Motor neuron (in vitro differentiated cells): ENCODE measurements at regions not wholly inside any gene's neighbourhood (a gene's known extent, or its start where the extent isn't known, plus 50 kb on each side); places are given as distances from the start of the nearest gene placed in this dataset.
A peak's percentile ranks its signal among the peaks of the same experiment; 100 is the strongest.
"Not testable (repeated sequence)": the region's sequence is repeated elsewhere in the genome, so short reads cannot be mapped to it uniquely, and the experiment has no call there.

Source experiments
- ATAC-seq, 8 experiments: fragments of 200-7000 bp; cut with Tn5 transposase; replicated peaks in 6 of 8; 2 replicates each; pipeline ENCODE4 v1.8.0; 2021; ENCODE audit warnings: mild to moderate bottlenecking in 8 of 8, moderate library complexity in 8 of 8
- H3K27ac ChIP-seq, 2 donors: fragments of 250-450 bp; sonication (Bioruptor Pico); 2 replicates each; pipeline ENCODE4 v1.9.0; 2021; ENCODE audit warnings: antibody characterized with exemption in 2 of 2, mild to moderate bottlenecking in 2 of 2, moderate library complexity in 1 of 2
- H3K4me1 ChIP-seq, 2 donors: fragments of 250-450 bp; sonication (Bioruptor Pico); replicated peaks in 1 of 2; 2 replicates each; pipeline ENCODE4 v1.6.1; 2021; ENCODE audit warnings: antibody characterized with exemption in 2 of 2, mild to moderate bottlenecking in 2 of 2, moderate library complexity in 1 of 2
- H3K4me3 ChIP-seq, 5 donors: fragments of 250-450 bp; sonication (Bioruptor Pico); 2 replicates each; pipeline ENCODE4 v1.9.0; 2021; ENCODE audit warnings: antibody characterized with exemption in 5 of 5, mild to moderate bottlenecking in 5 of 5, moderate library complexity in 4 of 5
- WGBS, 10 experiments: fragments of 450-650 bp; shearing (Covaris generic); methylation state at CpG; one replicate each; pipeline ENCODE4 v1.0.0; 2022; 5-methylcytosine and 5-hydroxymethylcytosine counted together
- in situ Hi-C, 9 experiments: fragments of 400-800 bp; cut with MboI; loops; one replicate each; pipeline ENCODE4 v1.15.0; 2021; ENCODE audit warnings: low sequenced_read_pairs in 9 of 9, low pct_unique_long_range_greater_than_20kb in 2 of 9; ENCODE audit not compliant: unreplicated experiment in 9 of 9

GRCh38 chr3:89714237-89714636 lies 606.8 kb downstream of the EPHA3 start:
- in situ Hi-C loops: no loop called here
- peak in 3 of 8 experiments; percentile 21 to 95 (median 24) for ATAC-seq
- 0 to 75% (median 26%) methylated on average over 1 of the region's 1 CpG for whole genome bisulfite sequencing, 10 experiments

DNA sequence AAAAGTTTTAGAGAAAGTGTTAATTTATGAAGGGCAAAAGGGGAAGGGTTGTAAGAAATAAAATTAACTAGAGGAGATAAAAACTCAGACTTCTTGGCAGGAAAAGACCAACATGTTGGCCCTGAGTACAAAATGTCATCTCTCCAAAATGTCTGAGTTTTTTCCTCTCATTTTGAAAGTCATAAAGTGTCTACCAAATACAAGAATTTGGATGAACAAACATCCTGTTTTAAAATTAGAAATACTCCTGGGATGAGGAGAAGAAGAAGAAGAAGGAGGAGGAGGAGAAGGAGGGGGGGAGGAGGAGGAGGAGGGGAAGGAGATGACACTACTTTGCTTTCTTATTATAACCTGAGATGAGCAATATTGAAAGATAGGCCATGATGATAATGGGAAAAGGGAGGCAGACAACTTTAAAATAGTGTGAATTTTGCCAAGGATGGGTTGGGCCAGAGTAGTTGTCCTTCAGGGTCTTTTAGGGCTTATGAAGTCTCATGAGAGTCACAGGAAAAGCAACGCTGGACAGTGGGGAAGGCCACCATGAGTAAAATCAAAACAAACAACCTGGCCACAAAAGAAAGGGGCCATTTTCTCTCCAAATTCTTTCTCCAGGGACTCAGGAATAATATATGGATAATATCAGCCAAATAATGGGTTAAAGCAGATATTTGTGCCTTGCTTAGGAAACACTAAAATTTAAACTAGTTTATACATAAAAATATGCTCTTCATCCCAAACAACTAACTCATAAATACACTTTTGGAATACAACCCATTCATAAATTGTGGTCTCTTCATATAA lies 632.9 kb downstream of the EPHA3 start:
- ATAC-seq: no peak
- H3K4me3 ChIP-seq: no peak overlapping the region

More at GRCh38 chr3:89714237-89714636, 606.8 kb downstream of the EPHA3 start:
- Histone ChIP-seq H3K4me3 (no peak overlapping the region), H3K4me1 (no peaks in the 10 kb centered on the region), H3K27ac (no peak overlapping the region)

GRCh38 chr3:89740881-89741177 lies 633.4 kb downstream of the EPHA3 start:
- H3K27ac ChIP-seq: no peak overlapping the region
- in situ Hi-C loops: no loop called here
- H3K4me3 ChIP-seq: no peak overlapping the region
- peaks cover 0 to 6% of the 10 kb centered on the region in 2 donors for H3K4me1 ChIP-seq
- ATAC-seq: no peak

More for the DNA sequence above, 632.9 kb downstream of the EPHA3 start:
- WGBS, 10 experiments: 0 to 100% (median 90%) methylated on average over 1 of the region's 1 CpG; no CpG with 5 or more reads in 4 of the 10 experiments
- no peak overlapping the region for H3K27ac ChIP-seq
- H3K4me1 ChIP-seq: peaks cover 0 to 6% of the 10 kb centered on the region in 2 donors
- in situ Hi-C loops: no loop called here

DNA sequence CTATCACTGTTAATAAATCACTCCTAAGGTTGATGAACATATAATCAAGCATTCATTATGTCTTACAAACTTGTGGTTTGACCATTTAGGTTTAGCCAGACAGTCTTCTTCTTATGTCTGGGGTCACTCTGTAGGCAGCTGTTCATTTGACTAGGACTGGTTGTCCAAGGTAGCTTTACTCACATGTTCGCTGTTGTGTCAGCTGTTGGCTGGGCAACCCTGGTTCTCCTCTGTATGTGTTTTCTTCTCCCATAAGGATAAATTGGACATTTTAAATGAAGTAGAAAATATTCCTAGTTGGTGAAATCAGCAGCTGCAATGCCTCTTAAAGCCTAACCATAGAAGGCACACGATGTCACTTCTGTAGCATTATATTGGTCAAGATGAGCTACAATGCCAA lies 635.1 kb downstream of the EPHA3 start:
- in situ Hi-C loops: no loop called here
- WGBS, 10 experiments: 29 to 100% (median 93%) methylated on average over 1 to 2 of the region's 2 CpGs; no CpG with 5 or more reads in 1 of the 10 experiments
- no peaks in the 10 kb centered on the region for H3K4me1 ChIP-seq
- H3K27ac ChIP-seq: no peak overlapping the region
- H3K4me3 ChIP-seq: no peak overlapping the region
- no peak for ATAC-seq

DNA sequence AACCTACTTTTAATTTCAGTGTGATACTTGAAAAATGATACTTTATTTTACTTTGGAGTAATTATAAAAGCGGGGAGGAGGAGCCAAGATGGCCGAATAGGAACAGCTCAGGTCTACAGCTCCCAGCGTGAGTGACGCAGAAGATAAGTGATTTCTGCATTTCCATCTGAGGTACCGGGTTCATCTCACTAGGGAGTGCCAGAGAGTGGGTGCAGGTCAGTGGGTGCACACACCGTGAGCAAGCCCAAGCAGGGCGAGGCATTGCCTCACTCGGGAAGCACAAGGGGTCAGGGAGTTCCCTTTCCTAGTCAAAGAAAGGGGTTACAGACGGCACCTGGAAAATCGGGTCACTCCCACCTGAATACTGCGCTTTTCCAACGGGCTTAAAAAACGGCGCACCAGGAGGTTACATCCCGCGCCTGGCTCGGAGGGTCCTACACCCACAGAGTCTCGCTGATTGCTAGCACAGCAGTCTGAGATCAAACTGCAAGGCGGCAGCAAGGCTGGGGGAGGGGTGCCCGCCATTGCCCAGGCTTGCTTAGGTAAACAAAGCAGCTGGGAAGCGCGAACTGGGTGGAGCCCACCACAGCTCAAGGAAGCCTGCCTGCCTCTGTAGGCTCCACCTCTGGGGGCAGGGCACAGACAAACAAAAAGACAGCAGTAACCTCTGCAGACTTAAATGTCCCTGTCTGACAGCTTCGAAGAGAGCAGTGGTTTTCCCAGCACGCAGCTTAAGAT lies 640.3 kb downstream of the EPHA3 start:
- H3K4me1 ChIP-seq, H3K27ac ChIP-seq, ATAC-seq, in situ Hi-C loops, H3K4me3 ChIP-seq: not testable (repeated sequence)
- WGBS, 10 experiments: 0 to 89% (median 60%) methylated on average over 1 to 9 of the region's 24 CpGs

GRCh38 chr3:89762405-89762804 lies 655.0 kb downstream of the EPHA3 start:
- in situ Hi-C loops: no loop called here
- 0 to 29% (median 17%) methylated on average over 1 of the region's 1 CpG; no CpG with 5 or more reads in 6 of the 10 experiments for WGBS, 10 experiments

DNA sequence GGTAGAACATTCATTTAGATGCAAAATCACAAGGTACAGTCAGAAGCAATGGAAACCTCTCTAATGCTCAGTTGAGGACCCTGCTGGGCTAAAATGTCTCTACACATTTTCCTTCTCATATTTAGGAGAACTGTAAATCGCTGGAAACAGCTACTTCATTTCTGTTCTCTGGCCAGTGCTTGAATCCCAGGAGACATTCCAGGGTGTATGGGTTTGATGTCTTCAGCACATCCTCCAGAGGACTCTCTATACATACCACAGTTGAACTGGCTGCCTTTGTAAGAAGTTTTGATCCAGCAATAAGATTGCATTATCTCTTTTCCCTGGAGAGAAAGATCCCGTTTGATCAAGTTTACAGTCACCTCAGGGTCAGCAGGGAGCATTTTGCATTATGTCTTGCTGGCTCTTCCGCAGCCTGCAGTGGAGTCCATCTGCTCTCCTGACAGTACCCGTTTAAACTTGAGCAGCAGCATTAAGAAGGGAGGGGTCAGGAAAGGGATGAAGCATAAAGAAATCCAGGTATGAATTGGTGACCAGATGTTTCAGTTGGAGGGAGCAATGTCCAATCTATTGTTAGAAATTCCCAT lies 676.0 kb downstream of the EPHA3 start:
- peak in 6 of 8 experiments; percentile 20 to 86 (median 58) for ATAC-seq
- 0 to 100% (median 35%) methylated on average over 1 to 3 of the region's 4 CpGs; no CpG with 5 or more reads in 4 of the 10 experiments for WGBS, 10 experiments

More at GRCh38 chr3:89762405-89762804, 655.0 kb downstream of the EPHA3 start:
- Histone ChIP-seq H3K4me3 (no peak overlapping the region), H3K27ac (no peak overlapping the region), H3K4me1 (no peaks in the 10 kb centered on the region)
- ATAC-seq: peak in 4 of 8 experiments; percentile 40 to 84 (median 54)

DNA sequence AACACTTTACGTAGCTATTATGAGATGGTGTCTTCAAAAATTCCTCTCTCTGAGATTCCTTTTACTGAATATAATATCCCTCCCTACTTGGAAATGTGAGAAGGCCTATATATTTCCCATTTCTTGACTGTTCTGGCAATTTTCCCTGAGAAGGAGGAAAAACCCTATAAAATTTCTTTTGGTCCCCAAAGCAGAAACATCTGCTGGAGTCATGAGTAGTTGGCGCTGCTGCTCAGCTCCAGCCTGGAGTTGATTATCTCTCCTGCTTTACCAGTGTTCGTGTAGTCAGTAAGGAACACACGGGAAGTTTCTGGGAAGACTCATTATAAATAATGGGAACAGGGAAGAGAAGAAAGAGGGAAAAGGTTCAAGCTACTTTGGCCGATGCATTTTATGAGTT lies 680.1 kb downstream of the EPHA3 start:
- Histone ChIP-seq H3K4me1 (peaks cover 7 to 10% of the 10 kb centered on the region in 2 donors), H3K4me3 (no peak overlapping the region), H3K27ac (no peak overlapping the region)
- no peak for ATAC-seq
- in situ Hi-C loops: no loop called here
- WGBS, 10 experiments: 2 to 100% (median 67%) methylated on average over 1 to 5 of the region's 5 CpGs; no CpG with 5 or more reads in 1 of the 10 experiments

More for the DNA sequence above, 676.0 kb downstream of the EPHA3 start:
- H3K4me3 ChIP-seq: no peak overlapping the region
- in situ Hi-C loops: no loop called here
- no peak overlapping the region for H3K27ac ChIP-seq
- H3K4me1 ChIP-seq: peaks cover 7 to 10% of the 10 kb centered on the region in 2 donors

DNA sequence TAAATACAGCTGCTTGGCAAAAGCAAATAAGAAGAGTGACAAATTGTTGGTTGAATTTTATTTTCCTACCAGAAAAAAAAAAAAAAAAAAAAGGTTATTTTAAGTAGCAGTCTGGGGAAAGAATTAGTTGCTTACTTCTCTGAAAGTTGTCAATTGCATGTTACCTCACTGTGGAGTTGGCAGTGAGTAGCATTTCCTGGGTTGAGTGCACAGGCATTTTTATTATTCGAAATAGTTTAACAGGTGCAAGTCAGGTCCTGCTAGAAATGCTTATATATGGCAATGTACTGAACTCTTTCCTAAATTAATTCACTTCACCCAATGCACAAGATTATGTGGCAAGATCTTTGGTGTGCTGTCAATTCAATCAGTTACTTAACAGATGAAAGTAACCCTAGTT lies 680.6 kb downstream of the EPHA3 start:
- H3K4me3 ChIP-seq: no peak overlapping the region
- peaks cover 7 to 9% of the 10 kb centered on the region in 2 donors for H3K4me1 ChIP-seq
- in situ Hi-C loops: no loop called here
- ATAC-seq: no peak
- H3K27ac ChIP-seq: no peak overlapping the region
- WGBS, 10 experiments: 0 to 100% (median 13%) methylated on average over 1 of the region's 1 CpG; no CpG with 5 or more reads in 3 of the 10 experiments

- peak in 1 of 8 experiments; percentile 75 for ATAC-seq
- 28 to 100% (median 58%) methylated on average over 1 to 3 of the region's 3 CpGs; no CpG with 5 or more reads in 2 of the 10 experiments for WGBS, 10 experiments
- H3K4me1 ChIP-seq: peaks cover 0 to 5% of the 10 kb centered on the region in 2 donors
- H3K27ac ChIP-seq: no peak overlapping the region
- in situ Hi-C loops: no loop called here
- no peak overlapping the region for H3K4me3 ChIP-seq
These were observed 688.1 kb downstream of the EPHA3 start for GRCh38 chr3:89795506-89795905.

- ATAC-seq: peak in 2 of 8 experiments; percentile 42 to 52
These were observed 695.5 kb downstream of the EPHA3 start for GRCh38 chr3:89802881-89803280.

DNA sequence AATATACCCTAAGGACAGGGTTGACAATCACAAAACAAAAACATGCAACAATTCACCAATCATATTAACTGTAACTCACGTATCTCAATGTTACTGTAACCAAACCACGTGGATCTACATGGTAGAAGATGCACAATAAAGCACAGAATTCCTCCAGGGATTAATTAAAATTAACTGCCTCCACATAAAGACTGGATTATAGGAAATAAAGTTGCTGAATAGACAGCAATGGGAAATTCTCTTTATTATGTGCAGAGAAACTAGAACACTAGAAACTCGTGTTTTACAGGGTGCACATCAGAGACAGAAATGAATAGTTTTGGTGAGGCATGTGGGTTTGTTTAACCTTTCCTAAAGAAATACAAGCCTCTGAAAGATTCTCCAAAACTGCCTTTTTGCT lies 696.3 kb downstream of the EPHA3 start:
- Histone ChIP-seq H3K4me1 (peaks cover 0 to 34% of the 10 kb centered on the region in 2 donors), H3K4me3 (no peak overlapping the region), H3K27ac (no peak overlapping the region)
- 8 to 80% (median 55%) methylated on average over 1 to 3 of the region's 3 CpGs for WGBS, 10 experiments
- ATAC-seq: no peak
- in situ Hi-C loops: no loop called here

More at GRCh38 chr3:89802881-89803280, 695.5 kb downstream of the EPHA3 start:
- in situ Hi-C loops: no loop called here
- no peak overlapping the region for H3K4me3 ChIP-seq
- H3K4me1 ChIP-seq: peaks cover 0 to 34% of the 10 kb centered on the region in 2 donors
- no peak overlapping the region for H3K27ac ChIP-seq

DNA sequence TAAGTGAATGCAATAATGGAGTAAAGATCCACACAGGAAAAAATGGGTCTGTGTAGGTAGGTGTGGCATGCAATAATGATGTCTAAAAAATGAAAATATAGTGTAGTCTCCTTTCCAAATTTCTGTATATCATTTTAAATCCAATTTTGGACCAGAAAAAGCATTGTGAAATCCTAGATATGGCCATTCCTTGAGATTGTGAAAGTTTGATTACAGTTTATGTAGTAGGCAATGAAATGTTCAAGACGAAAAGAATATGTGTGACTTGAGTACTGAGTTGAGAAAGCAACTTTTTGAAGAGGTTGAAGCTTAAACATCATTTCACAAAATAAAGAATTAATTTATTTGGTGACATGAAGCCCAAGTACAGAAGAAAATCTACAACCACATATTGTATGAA lies 698.7 kb downstream of the EPHA3 start:
- Histone ChIP-seq H3K27ac (no peak overlapping the region), H3K4me1 (peaks cover 0 to 34% of the 10 kb centered on the region in 2 donors), H3K4me3 (no peak overlapping the region)
- WGBS, 10 experiments: 63 to 100% (median 100%) methylated on average over 1 of the region's 1 CpG; no CpG with 5 or more reads in 3 of the 10 experiments
- ATAC-seq: no peak
- in situ Hi-C loops: no loop called here
